Memory B cell (primary cell): ENCODE measurements at regions not wholly inside any gene's neighbourhood (a gene's known extent, or its start where the extent isn't known, plus 50 kb on each side); places are given as distances from the start of the nearest gene placed in this dataset.

Experiments used
- ATAC-seq: fragments of 150-1000 bp; cut with Tn5 transposase; 2 replicates; pipeline ENCODE4 v1.10.0; 2021; ENCODE audit warnings: low read depth, mild to moderate bottlenecking, moderate library complexity
- DNase-seq, 2 donors: peaks; one replicate each; pipeline ENCODE4 v3.0.0; 2022; ENCODE audit warnings: low spot score in 2 of 2
- H3K27ac Mint-ChIP-seq: one replicate; pipeline ENCODE4 v1.8.0; 2022; ENCODE audit warnings: mild to moderate bottlenecking, moderate library complexity, mixed read lengths
- H3K27me3 Mint-ChIP-seq: one replicate; pipeline ENCODE4 v1.8.0; 2022; ENCODE audit warnings: mixed read lengths
- H3K36me3 Mint-ChIP-seq: one replicate; pipeline ENCODE4 v1.8.0; 2022; ENCODE audit warnings: mild to moderate bottlenecking, mixed read lengths
- H3K4me1 Mint-ChIP-seq: one replicate; pipeline ENCODE4 v1.8.0; 2022; ENCODE audit warnings: mixed read lengths
- H3K4me3 Mint-ChIP-seq: one replicate; pipeline ENCODE4 v1.8.0; 2022; ENCODE audit warnings: mild to moderate bottlenecking, moderate library complexity, mixed read lengths
- H3K9me3 Mint-ChIP-seq: one replicate; pipeline ENCODE4 v1.8.0; 2022; ENCODE audit warnings: mixed read lengths

DNA sequence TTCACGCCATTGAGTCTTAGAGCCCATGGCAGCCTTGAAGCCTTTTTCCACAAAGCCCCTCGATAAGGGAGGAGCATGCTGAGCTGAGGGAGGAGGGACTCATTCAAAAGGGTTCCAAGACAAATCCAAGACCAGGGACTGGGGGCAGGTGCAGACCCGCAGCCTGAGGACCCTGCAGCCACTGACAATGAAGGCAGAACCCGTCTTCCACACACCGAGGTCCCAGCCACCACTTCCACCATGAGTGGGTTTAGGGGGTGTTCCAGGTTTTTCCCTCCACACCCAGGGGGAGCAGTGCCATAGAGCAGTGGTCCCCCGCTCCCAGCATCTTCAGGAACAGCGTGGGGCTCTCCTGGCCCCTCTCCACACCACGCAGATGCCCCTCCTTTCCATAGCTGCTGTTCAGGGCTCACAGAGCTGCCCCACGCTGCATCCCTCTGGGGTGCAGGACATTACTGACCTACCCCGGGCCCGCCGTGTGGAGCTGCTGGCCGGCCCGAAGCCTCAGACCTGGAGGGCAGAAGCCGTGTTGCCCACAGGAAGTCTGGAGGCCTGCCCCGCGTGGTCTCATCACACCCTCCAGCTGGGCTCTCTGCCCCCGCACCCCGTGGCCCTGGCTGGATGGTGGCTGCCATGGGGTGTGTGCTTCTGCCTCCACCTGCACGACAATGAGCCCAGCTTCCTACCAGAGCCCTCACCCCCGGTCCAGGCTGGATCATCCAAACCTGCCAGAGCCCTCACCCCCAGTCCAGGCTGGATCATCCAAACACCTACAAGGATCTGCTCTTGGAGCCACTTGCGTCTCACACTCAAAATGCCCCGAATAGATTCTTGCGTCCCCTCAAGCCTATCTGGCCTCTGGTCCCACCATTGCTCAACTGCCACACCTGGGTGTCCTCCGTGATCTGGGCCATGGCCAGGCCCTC, 220.0 kb upstream of the TCERG1L start:
- no peaks in the 10 kb centered on the region for H3K27me3 Mint-ChIP-seq
- H3K4me1 Mint-ChIP-seq: no peaks in the 10 kb centered on the region
- H3K27ac Mint-ChIP-seq: no peak overlapping the region
- DNase-seq (no peak), ATAC-seq (no peak)
- no peaks in the 10 kb centered on the region for H3K36me3 Mint-ChIP-seq
- no peak overlapping the region for H3K4me3 Mint-ChIP-seq
- H3K9me3 Mint-ChIP-seq: no peaks in the 10 kb centered on the region

- DNase-seq: no peak
- Mint-ChIP-seq H3K9me3 (no peaks in the 10 kb centered on the region), H3K27me3 (no peaks in the 10 kb centered on the region), H3K27ac (no peak overlapping the region), H3K4me1 (no peaks in the 10 kb centered on the region), H3K4me3 (no peak overlapping the region), H3K36me3 (no peaks in the 10 kb centered on the region)
- ATAC-seq: no peak
These were observed 220.8 kb upstream of the TCERG1L start for GRCh38 chr10:131532291-131532690.

DNA sequence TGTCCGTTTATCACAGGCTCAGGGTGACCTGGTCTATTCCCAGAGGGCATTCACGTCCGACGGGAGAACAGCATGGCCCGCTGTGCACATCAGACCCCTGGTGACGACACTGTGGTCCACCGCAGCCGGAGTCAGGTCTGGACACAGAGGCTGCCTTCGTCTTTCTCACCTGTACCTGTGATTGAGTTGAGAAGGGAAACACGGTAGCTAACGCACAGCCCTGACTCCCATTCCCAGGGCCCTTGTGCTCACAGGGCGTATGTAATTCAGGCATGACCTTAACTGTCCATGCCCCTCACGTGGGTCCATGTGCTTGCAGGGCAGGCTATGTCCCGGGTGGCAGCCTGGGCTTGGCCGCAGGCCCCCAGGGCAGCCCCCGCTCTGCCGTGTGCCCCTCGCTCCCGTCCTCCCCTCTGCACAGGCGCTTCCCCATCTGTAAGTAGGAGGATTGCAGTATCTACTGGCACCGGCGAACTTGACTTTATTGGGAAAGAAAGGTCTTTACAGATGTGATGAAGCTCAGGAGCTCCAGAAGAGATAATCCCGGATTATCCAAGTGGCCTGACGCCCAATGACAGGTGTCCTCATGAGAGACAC, 221.3 kb upstream of the TCERG1L start:
- ATAC-seq: no peak
- H3K4me1 Mint-ChIP-seq: no peaks in the 10 kb centered on the region

DNA sequence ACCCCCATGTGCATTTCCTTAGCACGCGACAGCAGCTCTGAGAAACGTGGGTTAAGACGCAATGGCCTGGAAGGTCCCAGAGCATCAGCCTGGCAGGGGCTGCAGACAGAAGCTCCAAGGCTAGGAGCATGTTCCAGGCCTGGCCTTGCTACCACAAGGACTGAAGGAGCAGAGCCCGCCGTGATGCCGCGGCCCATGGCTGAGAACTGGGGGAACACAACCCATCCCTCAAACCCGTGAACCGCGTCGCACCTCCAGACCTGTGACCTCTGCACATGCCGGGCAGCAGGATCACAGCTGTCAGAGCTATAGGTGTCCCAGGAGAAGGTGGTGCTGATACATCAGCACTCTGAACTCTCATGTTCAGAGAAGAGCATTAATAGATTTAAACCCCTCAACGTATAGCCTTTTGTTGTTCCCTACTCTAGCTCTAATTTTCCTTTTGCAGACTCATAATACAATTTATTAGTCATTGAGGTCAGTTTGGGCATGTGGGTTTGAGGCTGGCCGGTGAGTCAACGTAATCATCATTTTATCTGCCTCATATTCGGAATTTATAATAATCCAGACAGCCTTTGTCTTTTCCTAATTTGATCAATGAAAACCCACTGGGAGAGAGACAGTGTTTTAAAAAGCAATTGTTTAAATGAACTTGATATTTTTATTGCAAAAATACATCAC, 222.5 kb upstream of the TCERG1L start:
- no peak for DNase-seq
- no peaks in the 10 kb centered on the region for H3K9me3 Mint-ChIP-seq
- H3K27ac Mint-ChIP-seq: no peak overlapping the region
- H3K36me3 Mint-ChIP-seq: no peaks in the 10 kb centered on the region
- H3K4me3 Mint-ChIP-seq: no peak overlapping the region
- no peaks in the 10 kb centered on the region for H3K27me3 Mint-ChIP-seq
- no peak for ATAC-seq
- H3K4me1 Mint-ChIP-seq: no peaks in the 10 kb centered on the region

More for the DNA sequence above, 221.3 kb upstream of the TCERG1L start:
- no peaks in the 10 kb centered on the region for H3K36me3 Mint-ChIP-seq
- H3K9me3 Mint-ChIP-seq: no peaks in the 10 kb centered on the region
- H3K27me3 Mint-ChIP-seq: no peaks in the 10 kb centered on the region
- no peak overlapping the region for H3K4me3 Mint-ChIP-seq
- no peak for DNase-seq
- H3K27ac Mint-ChIP-seq: no peak overlapping the region

GRCh38 chr10:131534836-131535235, 223.3 kb upstream of the TCERG1L start:
- H3K27me3 Mint-ChIP-seq: no peaks in the 10 kb centered on the region
- no peaks in the 10 kb centered on the region for H3K9me3 Mint-ChIP-seq
- DNase-seq: no peak
- no peaks in the 10 kb centered on the region for H3K36me3 Mint-ChIP-seq
- no peak for ATAC-seq
- H3K4me1 Mint-ChIP-seq: no peaks in the 10 kb centered on the region
- no peak overlapping the region for H3K4me3 Mint-ChIP-seq
- H3K27ac Mint-ChIP-seq: no peak overlapping the region

GRCh38 chr10:131536676-131537075, 225.2 kb upstream of the TCERG1L start:
- Mint-ChIP-seq H3K4me3 (no peak overlapping the region), H3K4me1 (no peaks in the 10 kb centered on the region), H3K27ac (no peak overlapping the region), H3K36me3 (no peaks in the 10 kb centered on the region), H3K27me3 (no peaks in the 10 kb centered on the region), H3K9me3 (peaks cover 3% of the 10 kb centered on the region)
- ATAC-seq: no peak
- no peak for DNase-seq

DNA sequence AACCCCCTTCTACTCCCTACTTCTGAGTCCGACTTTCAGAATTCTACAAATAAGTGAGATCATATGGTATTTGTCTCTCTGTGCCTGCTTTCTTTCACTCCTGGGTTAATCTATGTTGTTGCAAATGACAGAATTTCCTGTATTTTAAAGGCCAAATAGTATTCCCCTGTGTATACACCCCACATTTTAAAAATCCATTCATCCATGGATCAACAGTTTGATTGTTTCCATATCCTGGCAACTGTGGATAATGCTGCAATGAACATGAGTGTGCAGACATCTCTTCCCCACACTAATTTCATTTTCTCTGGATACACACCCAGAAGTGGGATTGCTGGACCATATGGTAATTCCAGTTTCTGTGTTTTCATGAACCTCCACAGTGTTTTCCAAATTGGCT, 225.8 kb upstream of the TCERG1L start:
- H3K9me3 Mint-ChIP-seq: peaks cover 3% of the 10 kb centered on the region
- DNase-seq (no peak), ATAC-seq (no peak)
- no peak overlapping the region for H3K4me3 Mint-ChIP-seq
- no peaks in the 10 kb centered on the region for H3K36me3 Mint-ChIP-seq
- no peaks in the 10 kb centered on the region for H3K27me3 Mint-ChIP-seq
- no peaks in the 10 kb centered on the region for H3K4me1 Mint-ChIP-seq
- H3K27ac Mint-ChIP-seq: no peak overlapping the region

GRCh38 chr10:131544495-131544894, 233.0 kb upstream of the TCERG1L start:
- no peaks in the 10 kb centered on the region for H3K4me1 Mint-ChIP-seq
- H3K9me3 Mint-ChIP-seq: peaks cover 3% of the 10 kb centered on the region
- no peak for DNase-seq
- no peak overlapping the region for H3K4me3 Mint-ChIP-seq
- no peak for ATAC-seq
- H3K27ac Mint-ChIP-seq: no peak overlapping the region
- H3K36me3 Mint-ChIP-seq: no peaks in the 10 kb centered on the region
- no peaks in the 10 kb centered on the region for H3K27me3 Mint-ChIP-seq

DNA sequence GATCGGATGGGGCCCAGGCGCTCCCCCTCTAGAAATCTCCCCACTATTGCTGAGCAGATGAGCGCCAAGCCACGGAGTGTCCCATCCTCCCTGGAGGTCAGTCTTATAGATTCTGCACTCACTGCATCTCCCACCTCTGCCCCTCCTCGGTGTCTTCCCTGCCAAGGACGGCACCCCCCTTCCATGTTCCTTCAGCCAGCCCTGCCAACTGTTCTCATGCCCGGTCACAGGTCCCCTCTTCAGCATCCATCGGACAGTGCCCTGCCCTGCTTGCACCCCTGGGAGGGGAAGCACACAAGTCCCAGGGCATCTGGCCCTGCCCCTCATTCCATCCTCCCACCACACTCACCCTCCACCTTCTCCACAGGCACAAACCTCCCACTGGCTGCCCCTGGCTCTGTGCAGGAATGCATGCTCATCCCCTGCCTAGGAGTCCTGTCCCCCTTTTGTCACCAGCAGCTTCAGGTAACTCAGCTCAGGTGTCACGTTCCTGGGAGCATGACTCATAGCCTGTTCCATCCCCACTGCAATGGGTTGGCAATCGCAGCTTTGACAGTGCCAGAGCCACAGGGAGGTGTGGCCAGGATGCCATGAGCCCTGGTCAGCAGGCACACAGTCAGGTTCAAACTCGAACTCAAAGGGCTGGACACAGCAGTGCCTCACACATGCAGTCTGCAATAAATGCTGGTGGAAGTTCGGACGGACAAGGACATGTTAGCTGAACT, 234.7 kb upstream of the TCERG1L start:
- Mint-ChIP-seq H3K36me3 (no peaks in the 10 kb centered on the region), H3K4me3 (no peak overlapping the region), H3K4me1 (no peaks in the 10 kb centered on the region), H3K27ac (no peak overlapping the region), H3K9me3 (peaks cover 1% of the 10 kb centered on the region), H3K27me3 (no peaks in the 10 kb centered on the region)
- no peak for DNase-seq
- no peak for ATAC-seq

DNA sequence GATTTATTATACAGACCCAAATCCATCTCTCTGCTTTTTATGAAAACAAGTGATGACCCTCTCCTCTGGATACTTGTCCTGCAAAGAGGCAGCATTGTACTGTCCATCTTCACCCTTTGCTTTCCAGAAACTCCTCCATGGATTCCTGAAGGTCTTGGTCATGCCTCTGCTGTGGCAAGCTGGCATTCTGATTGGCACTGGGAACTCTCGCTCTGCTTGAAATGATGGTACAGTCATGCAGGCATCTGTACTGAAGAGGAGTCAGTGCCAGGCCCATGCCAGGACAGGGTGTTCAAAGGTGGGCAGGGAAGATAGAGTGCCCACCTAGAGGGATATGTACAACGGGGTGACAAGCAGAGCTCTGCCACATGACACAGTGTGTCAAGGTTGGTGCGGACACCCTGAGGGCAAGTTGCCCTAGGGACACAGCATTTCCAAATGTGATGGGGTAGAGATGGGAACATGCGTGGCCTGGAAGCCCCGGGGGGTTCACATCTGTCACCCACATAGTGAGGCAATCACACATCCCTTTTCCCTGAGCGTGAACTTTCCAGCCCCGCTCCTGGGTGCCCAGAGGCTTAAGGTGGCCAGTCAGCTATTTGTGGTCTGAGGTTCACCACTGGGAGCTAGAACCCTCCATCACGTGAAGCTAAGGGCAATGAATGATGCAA, 235.7 kb upstream of the TCERG1L start:
- Mint-ChIP-seq H3K9me3 (no peaks in the 10 kb centered on the region), H3K27me3 (no peaks in the 10 kb centered on the region), H3K27ac (no peak overlapping the region), H3K4me1 (no peaks in the 10 kb centered on the region), H3K36me3 (no peaks in the 10 kb centered on the region), H3K4me3 (no peak overlapping the region)
- DNase-seq: no peak
- no peak for ATAC-seq

GRCh38 chr10:131548176-131548575, 236.7 kb upstream of the TCERG1L start:
- Mint-ChIP-seq H3K4me3 (no peak overlapping the region), H3K27me3 (no peaks in the 10 kb centered on the region), H3K36me3 (no peaks in the 10 kb centered on the region), H3K27ac (no peak overlapping the region), H3K4me1 (no peaks in the 10 kb centered on the region), H3K9me3 (no peaks in the 10 kb centered on the region)
- DNase-seq: no peak
- ATAC-seq: no peak

- no peaks in the 10 kb centered on the region for H3K27me3 Mint-ChIP-seq
- H3K4me3 Mint-ChIP-seq: no peak overlapping the region
- no peaks in the 10 kb centered on the region for H3K4me1 Mint-ChIP-seq
- no peak for DNase-seq
- H3K36me3 Mint-ChIP-seq: no peaks in the 10 kb centered on the region
- no peaks in the 10 kb centered on the region for H3K9me3 Mint-ChIP-seq
- ATAC-seq: no peak
- H3K27ac Mint-ChIP-seq: no peak overlapping the region
These were observed 237.6 kb upstream of the TCERG1L start for GRCh38 chr10:131549116-131549515.

DNA sequence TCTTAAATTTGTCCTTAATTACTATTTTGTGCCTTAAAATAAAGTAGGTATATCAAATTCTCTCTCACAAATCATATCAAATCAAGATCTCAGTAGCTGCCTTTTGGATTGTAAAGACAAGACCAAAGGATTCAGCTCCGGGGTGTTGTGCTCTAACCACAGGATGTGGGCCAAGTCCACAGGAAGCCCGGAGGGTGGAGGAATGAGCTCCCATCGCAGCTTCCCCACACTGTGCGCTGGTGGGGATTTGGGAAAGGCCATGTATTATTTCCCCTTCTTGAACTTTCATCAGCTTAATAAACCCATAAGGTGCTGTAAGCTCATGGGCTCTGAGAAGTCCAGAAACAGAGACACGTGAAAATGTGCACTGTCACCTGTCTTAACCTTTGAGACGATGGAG, 241.6 kb upstream of the TCERG1L start:
- DNase-seq (no peak), ATAC-seq (no peak)
- H3K36me3 Mint-ChIP-seq: no peaks in the 10 kb centered on the region
- no peaks in the 10 kb centered on the region for H3K4me1 Mint-ChIP-seq
- H3K27me3 Mint-ChIP-seq: no peaks in the 10 kb centered on the region
- no peak overlapping the region for H3K4me3 Mint-ChIP-seq
- peaks cover 2% of the 10 kb centered on the region for H3K9me3 Mint-ChIP-seq
- H3K27ac Mint-ChIP-seq: no peak overlapping the region
